NT2/D1 (cell line): ENCODE measurements at regions not wholly inside any gene's neighbourhood (a gene's known extent, or its start where the extent isn't known, plus 50 kb on each side); places are given as distances from the start of the nearest gene placed in this dataset.

Experiments used
- SUZ12 ChIP-seq: IDR thresholded peaks from 2 replicates; pipeline ENCODE4 v1.6.1; 2011; ENCODE audit not compliant: insufficient read length, insufficient read depth; ENCODE audit errors: extremely low read depth
- ZNF274 ChIP-seq: IDR thresholded peaks from 2 replicates; pipeline ENCODE4 v1.6.1; 2011; ENCODE audit warnings: mild to moderate bottlenecking, low read depth, low read length

DNA sequence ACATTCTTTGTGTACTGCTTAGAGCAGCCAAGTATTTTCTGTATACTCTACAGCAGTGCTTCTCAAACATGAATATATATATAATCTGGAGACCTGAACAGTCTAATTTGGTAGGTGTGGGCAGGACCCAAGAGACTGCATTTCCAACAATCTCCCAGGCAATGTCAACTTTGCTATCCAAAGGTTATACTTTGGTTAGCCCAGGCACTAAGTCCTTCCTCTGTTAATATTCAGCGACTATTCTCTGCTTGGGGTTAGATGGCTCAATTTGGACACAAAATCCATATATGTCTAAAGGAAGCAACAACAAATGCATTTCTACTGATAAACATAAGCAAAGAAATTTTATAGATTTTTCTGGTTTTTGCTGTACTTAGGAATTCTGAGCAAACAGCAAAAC lies 480.0 kb upstream of the RPS6KA3 start:
- TF ChIP-seq ZNF274: no peak
- no peak for TF ChIP-seq SUZ12
